GM12878 (cell line): ENCODE measurements at regions not wholly inside any gene's neighbourhood (a gene's known extent, or its start where the extent isn't known, plus 50 kb on each side); places are given as distances from the start of the nearest gene placed in this dataset.

Experiments
- ATAC-seq: fragments of 200-7000 bp; cut with Tn5 transposase; 3 replicates; pipeline ENCODE4 v1.9.1; 2020; ENCODE audit warnings: mild to moderate bottlenecking, moderate library complexity
- BruUV-seq: library from RNA; stranded (reverse); fragments of 400-500 nt; replicated peaks from 2 replicates; lab custom pipeline; 2021; lab: Mats Ljungman, UMichigan
- CTCF ChIA-PET: fragments of 300-600 bp; sonication (Branson Sonifier 250); formaldehyde crosslinking; extraction: SDS; loops from one replicate; lab custom pipeline; 2021; ENCODE audit warnings: inconsistent platforms; lab: Yijun Ruan, JAX
- POLR2A ChIA-PET: fragments of 350-600 bp; formaldehyde crosslinking; extraction: SDS; loops from one replicate; lab custom pipeline; 2021; ENCODE audit warnings: inconsistent platforms; lab: Charles Lee
- RAD21 ChIA-PET: fragments of 300-600 bp; sonication (Branson Sonifier 250); formaldehyde crosslinking; loops from one replicate; lab custom pipeline; 2023; ENCODE audit warnings: antibody characterized with exemption; ENCODE audit not compliant: unreplicated experiment; lab: Charles Lee
- SMC1A ChIA-PET: fragments of 300-600 bp; sonication (Branson Sonifier 250); formaldehyde crosslinking; loops from one replicate; lab custom pipeline; 2023; ENCODE audit not compliant: unreplicated experiment, uncharacterized antibody; lab: Charles Lee
- DNase-seq: peaks from one replicate; pipeline ENCODE4 v3.0.0-alpha.2; 2011; ENCODE audit warnings: low read depth, low spot score
- FAIRE-seq: peaks from 3 replicates; lab custom pipeline; 2011; peaks lifted over from hg19 to GRCh38; lab: Jason Lieb, UNC
- H2AFZ ChIP-seq: 2 replicates; pipeline ENCODE4 v1.6.0; 2011; ENCODE audit warnings: low read depth, low read length, control low read depth; ENCODE audit not compliant: control insufficient read depth
- H3K27ac ChIP-seq: 2 replicates; pipeline ENCODE4 v1.5.1; 2011; ENCODE audit warnings: control low read depth; ENCODE audit not compliant: control insufficient read depth, insufficient read depth
- H3K27me3 ChIP-seq, 2 experiments: replicated peaks in 1 of 2; 2 replicates each; pipeline versions ENCODE4 v1.6.0 to v1.6.1; 2011; ENCODE audit warnings: low read length in 1 of 2; ENCODE audit not compliant: control insufficient read depth in 2 of 2, insufficient read depth in 2 of 2
- H3K36me3 ChIP-seq, 2 experiments: 2 replicates each; pipeline ENCODE4 v1.5.1; 2011; ENCODE audit warnings: low read length in 1 of 2; ENCODE audit not compliant: control insufficient read depth in 2 of 2, insufficient read depth in 2 of 2
- H3K4me1 ChIP-seq: 2 replicates; pipeline ENCODE4 v1.6.1; 2011; ENCODE audit warnings: mild to moderate bottlenecking, low read length, moderate library complexity, mixed read lengths; ENCODE audit not compliant: control insufficient read depth, insufficient read depth
- H3K4me2 ChIP-seq: 2 replicates; pipeline ENCODE4 v1.6.0; 2011; ENCODE audit warnings: control low read depth; ENCODE audit not compliant: control insufficient read depth, insufficient read depth
- H3K4me3 ChIP-seq: fragments of 200-600 bp; sonication (generic); 2 replicates; pipeline ENCODE4 v1.5.1; 2016
- H3K79me2 ChIP-seq: 2 replicates; pipeline ENCODE4 v1.6.0; 2011; ENCODE audit warnings: low read length; ENCODE audit not compliant: control insufficient read depth, insufficient read depth
- H3K9ac ChIP-seq: 2 replicates; pipeline ENCODE4 v1.8.0; 2011; ENCODE audit warnings: low read length, control low read depth, mixed read lengths; ENCODE audit not compliant: control insufficient read depth, insufficient read depth
- H3K9me3 ChIP-seq: replicated peaks from 3 replicates; pipeline ENCODE4 v1.5.1; 2011; ENCODE audit warnings: mild to moderate bottlenecking, low read length; ENCODE audit not compliant: control insufficient read depth, insufficient read depth
- H4K20me1 ChIP-seq: 2 replicates; pipeline ENCODE4 v1.6.0; 2011; ENCODE audit not compliant: control insufficient read depth, insufficient read depth
- ASH2L ChIP-seq: fragments of 300-600, 200-600 bp; sonication (generic); IDR thresholded peaks from 2 replicates; pipeline ENCODE4 v1.6.1; 2017; ENCODE audit warnings: low read depth, mild to moderate bottlenecking, borderline replicate concordance
- BHLHE40 ChIP-seq, 2 experiments: fragments of 450-650 bp in 1 of 2; IDR thresholded peaks; 2 replicates each; pipeline ENCODE4 v1.6.1; 2011 to 2017; ENCODE audit warnings: low read depth in 2 of 2, borderline replicate concordance in 1 of 2, improper control_type of control experiment in 1 of 2, low read length in 1 of 2, mild to moderate bottlenecking in 1 of 2
- CBX5 ChIP-seq: sonication (generic); IDR thresholded peaks from 2 replicates; pipeline ENCODE4 v1.6.1; 2016; ENCODE audit warnings: low read depth, moderate library complexity, mild to moderate bottlenecking, inconsistent platforms
- E2F4 ChIP-seq: IDR thresholded peaks from 2 replicates; pipeline ENCODE4 v1.6.1; 2012; ENCODE audit warnings: low read depth, low read length, improper control_type of control experiment
- E2F8 ChIP-seq: fragments of 450-650 bp; IDR thresholded peaks from 2 replicates; pipeline ENCODE4 v1.6.1; 2018; ENCODE audit warnings: mild to moderate bottlenecking, low read depth, moderate library complexity; ENCODE audit not compliant: partially characterized antibody
- EED ChIP-seq: sonication (generic); IDR thresholded peaks from 2 replicates; pipeline ENCODE4 v1.6.1; 2016; ENCODE audit warnings: antibody characterized with exemption, low read depth
- EP300 ChIP-seq, 2 experiments: fragments of 150-350 bp in 1 of 2; IDR thresholded peaks; 2 replicates each; pipeline ENCODE4 v1.6.1; 2011 to 2012; ENCODE audit warnings: low read depth in 2 of 2, low read length in 2 of 2, borderline replicate concordance in 1 of 2, improper control_type of control experiment in 1 of 2, inconsistent platforms in 1 of 2; ENCODE audit not compliant: control insufficient read depth in 1 of 2
- NRF1 ChIP-seq: conservative IDR thresholded peaks from 2 replicates; pipeline ENCODE4 v1.6.1; 2011; ENCODE audit warnings: mild to moderate bottlenecking, low read depth, low read length, improper control_type of control experiment
- PAX5 ChIP-seq: IDR thresholded peaks from 2 replicates; pipeline ENCODE4 v1.6.1; 2011; ENCODE audit warnings: low read depth, low read length, borderline replicate concordance
- RAD51 ChIP-seq: fragments of 450-650 bp; IDR thresholded peaks from 2 replicates; pipeline ENCODE4 v1.6.1; 2016; ENCODE audit warnings: moderate library complexity, mild to moderate bottlenecking, inconsistent platforms
- RBBP5 ChIP-seq: fragments of 200-600 bp; sonication (generic); conservative IDR thresholded peaks from 2 replicates; pipeline ENCODE4 v1.6.1; 2016
- RELB ChIP-seq: fragments of 450-650 bp; IDR thresholded peaks from 2 replicates; pipeline ENCODE4 v1.6.1; 2017; ENCODE audit warnings: low read depth, mild to moderate bottlenecking, moderate library complexity
- RFX5 ChIP-seq: IDR thresholded peaks from 2 replicates; pipeline ENCODE4 v1.6.1; 2011; ENCODE audit warnings: low read depth, low read length, improper control_type of control experiment
- SREBF1 ChIP-seq: IDR thresholded peaks from 2 replicates; pipeline ENCODE4 v1.6.1; 2012; ENCODE audit warnings: mild to moderate bottlenecking, low read length
- SREBF2 ChIP-seq: IDR thresholded peaks from 2 replicates; pipeline ENCODE4 v1.6.1; 2012; ENCODE audit warnings: mild to moderate bottlenecking, low read length
- STAT1 ChIP-seq: fragments of 450-650 bp; conservative IDR thresholded peaks from 2 replicates; pipeline ENCODE4 v1.6.1; 2014; ENCODE audit warnings: antibody characterized with exemption, mild to moderate bottlenecking
- SUZ12 ChIP-seq: fragments of 200-600 bp; sonication (generic); IDR thresholded peaks from one replicate; pipeline ENCODE4 v1.6.1; 2018; ENCODE audit warnings: antibody characterized with exemption, mild to moderate bottlenecking; ENCODE audit not compliant: unreplicated experiment
- TCF7 ChIP-seq: IDR thresholded peaks from 2 replicates; pipeline ENCODE4 v1.6.1; 2014; ENCODE audit warnings: antibody characterized with exemption, borderline replicate concordance
- WRNIP1 ChIP-seq: IDR thresholded peaks from 2 replicates; pipeline ENCODE4 v1.6.1; 2011; ENCODE audit warnings: low read depth, low read length, improper control_type of control experiment, borderline replicate concordance
- ZNF207 ChIP-seq: fragments of 450-650 bp; IDR thresholded peaks from 2 replicates; pipeline ENCODE4 v1.6.1; 2014; ENCODE audit warnings: antibody characterized with exemption, mild to moderate bottlenecking, borderline replicate concordance
- WGBS: methylation state at CpG from one replicate; pipeline ENCODE4 v1.1.6; 2016; ENCODE audit warnings: low lambda C conversion rate; ENCODE audit not compliant: insufficient replicate concordance, insufficient coverage; ENCODE audit errors: missing lambda C conversion rate; 5-methylcytosine and 5-hydroxymethylcytosine counted together
- in situ Hi-C: fragments of 300-500 bp; cut with MboI; formaldehyde crosslinking; loops from 9 replicates; pipeline ENCODE4 v1.14.3; 2018; ENCODE audit warnings: mixed read lengths
- intact Hi-C: fragments of 100-400 bp; cut with micrococcal nuclease; formaldehyde crosslinking; loops from one replicate; pipeline ENCODE4 v1.14.2; 2022; ENCODE audit not compliant: unreplicated experiment

- intact Hi-C loops (no loop called here), in situ Hi-C loops (no loop called here)
- H3K27ac ChIP-seq: no peak overlapping the region
- DNase-seq (no peak), ATAC-seq (no peak), FAIRE-seq (no peak)
- no peaks in the 10 kb centered on the region for H4K20me1 ChIP-seq
- no peaks in the 10 kb centered on the region for H3K36me3 ChIP-seq
- RAD21 ChIA-PET: no interaction called here
- no peak overlapping the region for H2AFZ ChIP-seq
- H3K79me2 ChIP-seq: no peaks in the 10 kb centered on the region
- no TSS peak for BruUV-seq
- 13% methylated on average over 4 of the region's 4 CpGs for WGBS
- H3K4me1 ChIP-seq: no peaks in the 10 kb centered on the region
- CTCF ChIA-PET: no interaction called here
- H3K4me3 ChIP-seq: no peak overlapping the region
- POLR2A ChIA-PET: no interaction called here
- H3K9me3 ChIP-seq: no peaks in the 10 kb centered on the region; the same call in 2 of the 3 replicates
- no peak overlapping the region for H3K4me2 ChIP-seq
- H3K27me3 ChIP-seq: no peaks in the 10 kb centered on the region
- H3K9ac ChIP-seq: no peak overlapping the region
- SMC1A ChIA-PET: interaction anchor here (1.1 kb wide), 1 partner anchor 27 kb away, joined by 3 read pairs; no protein-coding TSS in a partner anchor
- TF ChIP-seq RELB: no peak
- TF ChIP-seq NRF1: no peak
- no peak for TF ChIP-seq WRNIP1
- TF ChIP-seq SREBF2: no peak
- no peak for TF ChIP-seq PAX5
- TF ChIP-seq STAT1: no peak
- no peak for TF ChIP-seq E2F8
- TF ChIP-seq ZNF207: no peak
- TF ChIP-seq ASH2L: no peak
- no peak for TF ChIP-seq SREBF1
- TF ChIP-seq RFX5: no peak
- TF ChIP-seq EP300 (IDR thresholded peaks at IDR 0.05; ENCODE audit: borderline replicate concordance in 1 of 2, control insufficient read depth in 1 of 2, low read depth in 2 of 2, low read length in 2 of 2): no peak
- TF ChIP-seq SUZ12: no peak
- TF ChIP-seq RAD51: no peak
- TF ChIP-seq RBBP5: no peak
- TF ChIP-seq BHLHE40 (IDR thresholded peaks at IDR 0.05; ENCODE audit: borderline replicate concordance in 1 of 2, low read depth in 2 of 2, low read length in 1 of 2): no peak
- TF ChIP-seq CBX5: no peak
- no peak for TF ChIP-seq E2F4
- no peak for TF ChIP-seq EED
- TF ChIP-seq TCF7: no peak
These were observed 384.2 kb upstream of the ZNF507 start for GRCh38 chr19:31961191-31961590.
